ENCODE measurements at regions not wholly inside any gene's neighbourhood (a gene's known extent, or its start where the extent isn't known, plus 50 kb on each side); places are given as distances from the start of the nearest gene placed in this dataset.

GRCh38 chr14:84671776-84672175 is 858.2 kb upstream of the FLRT2 start:
- DNase-seq, result no peak

GRCh38 chr14:84674636-84675035 is 855.3 kb upstream of the FLRT2 start:
- no peak for DNase-seq

GRCh38 chr14:84686550-84686949 is 843.4 kb upstream of the FLRT2 start:
- DNase-seq, result no peak

GRCh38 chr14:84688297-84689025 is 841.5 kb upstream of the FLRT2 start:
- no peak for DNase-seq

GRCh38 chr14:84694161-84694560 is 835.8 kb upstream of the FLRT2 start:
- DNase-seq, result no peak

DNA sequence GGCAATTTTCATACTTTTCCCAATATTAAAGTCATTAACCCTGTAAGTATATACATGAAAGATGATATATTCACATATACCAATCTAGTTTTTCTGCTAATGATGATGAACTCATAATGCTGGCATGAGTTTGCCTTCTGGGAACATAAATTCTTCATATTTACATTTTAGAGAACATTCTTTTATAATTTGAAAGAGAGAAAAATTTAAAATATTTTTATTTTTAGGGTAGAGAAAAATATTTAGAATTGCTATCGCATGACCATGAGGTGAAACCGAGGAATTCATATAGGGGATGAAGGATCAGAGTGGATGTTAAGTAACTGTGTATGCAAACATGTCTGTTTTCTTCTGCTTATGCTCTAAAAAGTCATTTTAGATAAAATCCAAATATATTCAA is 825.3 kb upstream of the FLRT2 start:
- DNase-seq, result no peak

DNA sequence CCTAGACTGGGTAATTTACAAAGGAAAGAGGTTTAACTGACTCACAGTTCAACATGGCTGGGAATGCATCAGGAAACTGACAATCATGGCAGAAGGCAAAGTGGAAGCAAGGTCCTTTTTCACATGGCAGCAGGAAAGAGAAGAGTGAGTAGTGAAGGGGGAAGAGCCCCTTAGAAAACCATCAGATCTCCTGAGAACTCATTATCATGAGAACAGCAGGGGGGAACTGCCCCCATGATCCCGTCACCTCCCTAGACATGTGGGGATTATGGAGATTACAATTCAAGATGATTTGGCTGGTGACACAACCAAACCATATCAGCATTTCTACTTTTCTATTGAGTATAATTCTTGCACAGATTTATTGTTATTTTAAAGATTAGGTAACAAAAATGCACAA is 822.1 kb upstream of the FLRT2 start:
- DNase-seq, result no peak

DNA sequence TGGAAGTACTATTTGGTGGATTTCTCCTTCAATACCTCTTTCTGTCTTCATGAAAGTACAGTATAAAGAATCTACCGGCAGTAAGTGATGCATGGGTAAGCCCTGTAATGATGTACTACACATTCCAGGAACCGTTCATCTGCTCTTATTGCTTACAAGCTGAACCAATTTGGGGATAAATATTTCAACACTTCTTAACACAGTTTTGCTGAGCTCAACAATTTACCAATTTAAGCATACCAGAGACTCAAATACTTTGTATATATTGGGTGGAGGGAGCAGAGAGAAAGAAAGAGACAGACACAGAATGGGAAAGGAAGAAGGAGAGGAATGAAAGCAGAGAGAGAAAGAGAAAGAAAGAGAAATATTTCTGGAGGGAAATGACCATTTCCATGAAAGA is 821.1 kb upstream of the FLRT2 start:
- no peak for DNase-seq

DNA sequence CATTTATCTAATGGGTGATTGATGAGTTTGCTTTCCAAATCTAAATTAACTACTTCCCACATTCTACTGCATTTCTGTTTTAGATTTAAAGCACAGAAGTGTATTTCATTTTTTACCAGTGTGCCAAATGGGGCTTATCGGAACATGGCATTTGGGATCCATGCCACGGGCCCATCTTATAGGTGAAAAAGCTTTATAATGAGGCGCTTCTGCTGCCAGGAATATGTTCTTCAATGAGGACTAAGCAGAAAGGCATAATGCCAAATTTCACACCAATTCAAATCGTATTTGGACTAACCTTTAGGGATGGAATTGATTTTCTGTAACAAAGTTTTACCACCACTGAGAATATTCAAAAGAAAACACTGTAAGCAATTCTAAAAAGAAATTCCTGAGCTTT is 803.5 kb upstream of the FLRT2 start:
- DNase-seq, result no peak

GRCh38 chr14:84749191-84749955 is 780.6 kb upstream of the FLRT2 start:
- DNase-seq, result no peak

- DNase-seq, result no peak
Observed at GRCh38 chr14:84750284-84750683, 779.7 kb upstream of the FLRT2 start.

DNA sequence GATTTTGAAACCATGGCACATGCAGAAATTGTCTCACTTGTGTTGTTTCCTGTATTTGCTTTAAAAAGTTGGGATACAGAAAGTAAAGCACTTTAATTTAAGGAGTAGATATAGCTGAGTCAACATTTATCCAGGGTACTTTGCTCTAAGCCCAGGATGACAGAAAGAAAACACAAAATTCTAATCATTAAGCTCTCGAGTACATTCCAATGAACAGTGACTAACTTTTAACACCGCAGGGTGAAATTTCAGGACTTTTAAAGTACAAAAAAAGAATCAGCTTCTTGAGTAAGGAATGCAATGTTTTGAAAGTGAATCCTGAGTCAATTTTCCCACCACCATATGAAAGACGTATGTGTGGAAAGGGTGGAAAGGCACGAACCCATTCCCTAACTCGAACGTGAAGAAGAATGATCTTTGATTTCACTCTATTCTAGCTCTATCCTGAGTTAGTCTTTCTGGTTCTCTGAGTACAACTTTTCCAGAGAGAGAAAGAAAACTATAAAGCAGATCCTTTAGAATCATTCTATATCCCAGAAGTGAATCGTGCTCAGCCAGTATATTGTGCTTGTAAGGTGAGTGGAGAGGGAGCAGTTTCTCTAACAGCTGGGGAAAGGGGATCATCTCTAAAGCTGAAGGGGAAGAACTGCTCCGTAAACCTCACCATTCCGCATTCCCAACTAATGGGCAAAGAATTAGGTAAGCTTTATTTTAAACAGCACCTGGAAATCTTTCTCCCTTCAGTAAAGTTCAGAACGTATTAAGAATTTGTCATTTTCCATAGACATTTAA is 779.0 kb upstream of the FLRT2 start:
- DNase-seq, result no peak

DNA sequence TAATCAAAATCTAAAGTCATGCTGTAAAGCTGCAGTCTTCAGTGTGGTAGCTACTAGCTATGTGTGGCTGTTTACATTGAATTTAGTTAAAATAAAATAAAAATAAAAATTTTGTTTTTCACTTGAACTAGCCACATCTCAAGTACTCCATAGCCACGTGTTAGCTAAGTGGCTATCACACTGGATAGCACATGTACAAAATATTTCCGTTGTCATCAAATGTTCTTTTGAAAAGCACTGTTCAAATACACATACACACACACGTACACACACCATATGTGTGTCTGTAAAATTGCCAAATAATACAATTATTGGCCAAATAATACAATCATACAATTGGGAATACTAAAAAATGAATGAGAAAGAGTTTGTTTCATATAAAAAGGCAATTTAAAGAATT is 778.2 kb upstream of the FLRT2 start:
- DNase-seq, result no peak

- DNase-seq, result no peak
Observed at GRCh38 chr14:84760489-84761126, 769.3 kb upstream of the FLRT2 start.

DNA sequence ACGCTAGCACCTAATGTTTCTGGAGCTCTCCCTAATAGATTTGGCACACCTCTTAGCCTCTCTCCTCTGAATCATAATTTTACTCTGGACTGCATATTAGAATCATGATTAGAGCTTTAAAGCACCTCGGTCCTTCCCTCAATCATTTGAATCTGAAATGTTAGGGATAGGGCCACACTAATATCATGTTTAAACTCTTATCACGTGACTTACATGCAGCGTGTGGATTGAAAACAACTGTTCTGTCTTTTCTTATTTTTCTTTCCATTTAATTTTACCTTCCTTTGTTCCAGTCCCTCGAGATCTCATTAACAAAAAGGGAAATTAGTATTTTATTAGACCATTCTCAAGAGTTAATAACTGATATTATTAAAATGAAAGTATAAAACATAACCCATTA is 762.5 kb upstream of the FLRT2 start:
- no peak for DNase-seq

DNA sequence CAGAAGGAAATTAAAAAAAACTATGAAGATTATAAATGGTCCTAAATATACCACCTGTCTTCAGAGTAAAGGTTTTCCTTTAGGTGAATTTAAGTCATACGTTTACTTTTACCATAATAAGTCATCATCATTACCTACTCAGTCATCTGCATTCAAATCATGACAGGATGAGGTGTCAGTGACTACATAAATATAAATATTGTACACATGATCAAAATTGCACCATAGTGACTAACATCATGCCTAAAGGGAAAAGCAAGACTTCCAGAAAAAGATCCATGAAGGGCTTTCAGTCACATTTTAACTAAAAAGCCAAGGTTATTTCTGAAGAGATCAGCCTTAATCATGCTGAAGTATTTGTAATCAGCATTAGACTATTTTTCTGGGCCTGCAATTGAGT is 759.9 kb upstream of the FLRT2 start:
- no peak for DNase-seq

DNA sequence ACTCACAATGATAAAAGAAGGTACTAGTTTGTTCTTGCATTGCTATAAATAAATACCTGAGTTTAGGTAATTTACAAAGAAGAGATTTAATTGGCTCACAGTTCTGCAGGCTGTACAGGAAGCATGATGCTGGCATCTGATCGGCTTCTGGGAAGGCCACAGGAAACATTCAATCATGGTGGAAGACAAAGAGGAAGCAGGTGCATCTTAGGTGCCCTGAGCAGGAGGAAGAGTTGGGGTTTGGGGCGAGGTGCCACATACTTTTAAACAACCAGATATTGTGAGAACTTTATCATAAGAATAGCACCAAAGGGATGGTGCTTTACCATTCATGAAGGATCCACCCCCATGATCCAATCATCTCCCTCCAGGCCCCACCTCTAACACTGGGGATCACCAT is 752.6 kb upstream of the FLRT2 start:
- DNase-seq, result no peak

- DNase-seq, result no peak
Observed at GRCh38 chr14:84782902-84783301, 747.0 kb upstream of the FLRT2 start.

DNA sequence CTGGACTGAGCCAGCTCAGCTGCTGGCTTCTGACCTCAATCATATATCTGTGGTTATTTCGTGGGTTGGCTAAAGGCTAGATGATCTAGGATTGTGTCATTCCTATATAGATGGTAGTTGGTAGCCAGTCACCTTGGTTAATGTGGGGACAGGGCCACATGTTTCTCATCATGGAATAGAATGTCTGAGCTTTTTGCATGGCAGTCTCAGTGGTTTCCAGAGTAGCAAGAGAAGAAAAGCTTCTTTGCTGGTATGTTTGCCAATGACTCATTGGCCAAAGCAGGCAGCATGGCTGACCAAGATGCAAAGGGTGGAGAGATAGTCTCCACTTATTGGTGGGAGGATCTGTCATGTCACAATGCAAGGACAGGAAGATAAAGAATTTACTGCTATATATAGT is 746.4 kb upstream of the FLRT2 start:
- no peak for DNase-seq

DNA sequence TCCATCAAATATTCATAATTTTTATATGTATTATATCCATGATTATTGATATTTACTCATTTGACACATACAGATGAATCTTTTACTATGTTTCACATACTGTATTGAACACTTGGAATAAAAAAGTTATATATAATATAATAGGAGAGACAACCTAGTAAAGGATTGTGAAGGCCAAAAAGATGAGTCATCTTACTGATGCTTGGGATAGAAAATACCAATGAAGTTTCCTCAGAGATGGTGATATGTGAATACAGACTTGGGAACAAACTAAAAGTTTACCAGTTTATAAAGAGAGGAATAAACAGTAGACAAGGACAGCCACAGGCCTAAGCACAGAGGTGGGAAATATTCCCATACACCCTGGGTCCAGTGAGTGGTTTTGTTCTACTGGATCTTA is 743.9 kb upstream of the FLRT2 start:
- no peak for DNase-seq

- DNase-seq, result no peak
Observed at GRCh38 chr14:84789012-84789411, 740.9 kb upstream of the FLRT2 start.

GRCh38 chr14:84792722-84793410 is 737.1 kb upstream of the FLRT2 start:
- DNase-seq, result no peak

- DNase-seq, result no peak
Observed at GRCh38 chr14:84797326-84797725, 732.6 kb upstream of the FLRT2 start.
